OCI-LY7 (cell line): ENCODE measurements at regions not wholly inside any gene's neighbourhood (a gene's known extent, or its start where the extent isn't known, plus 50 kb on each side); places are given as distances from the start of the nearest gene placed in this dataset.

Source experiments
- BruUV-seq: library from RNA; stranded (reverse); fragments of 400-500 nt; replicated peaks from 2 replicates; lab custom pipeline; 2021; lab: Mats Ljungman, UMichigan
- CTCF ChIA-PET: fragments of 300-600 bp; sonication (Branson Sonifier 250); formaldehyde crosslinking; loops from one replicate; lab custom pipeline; 2022; ENCODE audit warnings: antibody characterized with exemption; ENCODE audit not compliant: unreplicated experiment; lab: Charles Lee
- POLR2A ChIA-PET: fragments of 300-600 bp; sonication (Branson Sonifier 250); formaldehyde crosslinking; loops from one replicate; lab custom pipeline; 2022; ENCODE audit warnings: antibody characterized with exemption; lab: Charles Lee
- DNase-seq: peaks from one replicate; pipeline ENCODE4 v3.0.0-alpha.2; 2015; ENCODE audit warnings: low spot score
- H2AFZ ChIP-seq: fragments of 200-600 bp; sonication (generic), shearing (Covaris generic); 2 replicates; pipeline ENCODE4 v1.6.1; 2014; ENCODE audit warnings: mild to moderate bottlenecking, antibody characterized with exemption, low read length, moderate library complexity
- H3K27ac ChIP-seq: fragments of 200-600 bp; sonication (generic); 2 replicates; pipeline ENCODE4 v1.5.1; 2014; ENCODE audit warnings: mixed run types, low read depth, mild to moderate bottlenecking, moderate library complexity, low read length, inconsistent platforms; ENCODE audit not compliant: poor library complexity, severe bottlenecking
- H3K36me3 ChIP-seq: fragments of 200-600 bp; sonication (generic); 2 replicates; pipeline ENCODE4 v1.6.1; 2014; ENCODE audit warnings: mild to moderate bottlenecking, antibody characterized with exemption, low read length, moderate library complexity, mixed read lengths; ENCODE audit not compliant: insufficient read depth
- H3K4me1 ChIP-seq: fragments of 200-600 bp; sonication (generic); 2 replicates; pipeline ENCODE4 v1.5.1; 2014; ENCODE audit warnings: mild to moderate bottlenecking, low read length; ENCODE audit not compliant: insufficient read depth, poor library complexity, severe bottlenecking
- H3K4me2 ChIP-seq: fragments of 200-600 bp; sonication (generic); 2 replicates; pipeline ENCODE4 v1.6.1; 2014; ENCODE audit warnings: mild to moderate bottlenecking, low read length
- H3K4me3 ChIP-seq: fragments of 200-600 bp; sonication (generic); 2 replicates; pipeline ENCODE4 v1.5.1; 2014; ENCODE audit warnings: mild to moderate bottlenecking, low read depth, low read length; ENCODE audit not compliant: poor library complexity, severe bottlenecking
- H3K79me2 ChIP-seq: fragments of 200-600 bp; sonication (generic); 2 replicates; pipeline ENCODE4 v1.6.1; 2016; ENCODE audit warnings: low read depth, mild to moderate bottlenecking, low read length, moderate library complexity, mixed read lengths; ENCODE audit not compliant: insufficient read depth
- H3K9me2 ChIP-seq: fragments of 200-600 bp; sonication (generic); 2 replicates; pipeline ENCODE4 v1.6.1; 2016; ENCODE audit warnings: mild to moderate bottlenecking, low read length, mixed read lengths; ENCODE audit not compliant: insufficient read depth
- H3K9me3 ChIP-seq: fragments of 200-600 bp; sonication (generic); 2 replicates; pipeline ENCODE4 v1.6.1; 2014; ENCODE audit warnings: mild to moderate bottlenecking, mixed run types, low read length, mixed read lengths
- H4K20me1 ChIP-seq: fragments of 200-600 bp; sonication (generic); 2 replicates; pipeline ENCODE4 v1.6.1; 2014; ENCODE audit warnings: mild to moderate bottlenecking, antibody characterized with exemption, low read length, moderate library complexity, mixed read lengths; ENCODE audit not compliant: insufficient read depth
- EZH2phosphoT487 ChIP-seq: fragments of 200-600 bp; sonication (generic); IDR thresholded peaks from 2 replicates; pipeline ENCODE4 v1.6.1; 2018; ENCODE audit warnings: low read depth, borderline replicate concordance, mild to moderate bottlenecking, mixed run types, antibody characterized with exemption, low read length, moderate library complexity, mixed read lengths
- intact Hi-C: fragments of 100-400 bp; cut with micrococcal nuclease; formaldehyde crosslinking; loops from one replicate; pipeline ENCODE4 v1.10.0; 2022; ENCODE audit not compliant: unreplicated experiment
- TF ChIP-seq, protein P1 (sequence below): fragments of 200-600 bp; sonication (generic); conservative IDR thresholded peaks from 2 replicates; pipeline ENCODE4 v1.5.1; 2014; ENCODE audit warnings: mild to moderate bottlenecking, antibody characterized with exemption, low read length, moderate library complexity, mixed read lengths

DNA sequence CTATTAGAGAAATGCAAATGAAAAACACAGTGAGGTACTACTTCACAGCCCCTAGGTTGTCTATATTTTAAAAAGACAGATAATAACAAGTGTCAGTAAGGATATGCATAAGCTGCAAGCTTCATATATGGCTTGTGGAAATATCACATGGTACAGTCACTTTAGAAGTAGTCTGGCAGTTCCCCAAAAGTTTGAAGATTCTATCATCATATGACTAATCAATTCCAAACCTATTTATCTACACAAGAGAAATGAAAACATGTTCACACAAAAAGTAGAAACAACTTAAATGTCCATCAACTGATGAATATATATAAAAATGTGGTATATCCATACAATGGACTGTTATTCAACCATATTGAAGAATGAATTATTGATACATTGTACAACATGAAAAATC lies 185.8 kb upstream of the STK26 start:
- Histone ChIP-seq H3K4me1 (no peaks in the 10 kb centered on the region), H3K27ac (no peak overlapping the region), H3K79me2 (no peaks in the 10 kb centered on the region), H3K9me3 (no peaks in the 10 kb centered on the region), H2AFZ (no peak overlapping the region), H3K36me3 (no peaks in the 10 kb centered on the region), H3K4me2 (no peak overlapping the region), H4K20me1 (no peaks in the 10 kb centered on the region), H3K4me3 (no peak overlapping the region), H3K9me2 (no peaks in the 10 kb centered on the region)
- CTCF ChIA-PET = no interaction called here
- no peak for DNase-seq
- no TSS peak for BruUV-seq
- intact Hi-C loops = no loop called here
- POLR2A ChIA-PET = no interaction called here
- TF ChIP-seq EZH2phosphoT487 = no peak
- TF ChIP-seq, protein P1, sequence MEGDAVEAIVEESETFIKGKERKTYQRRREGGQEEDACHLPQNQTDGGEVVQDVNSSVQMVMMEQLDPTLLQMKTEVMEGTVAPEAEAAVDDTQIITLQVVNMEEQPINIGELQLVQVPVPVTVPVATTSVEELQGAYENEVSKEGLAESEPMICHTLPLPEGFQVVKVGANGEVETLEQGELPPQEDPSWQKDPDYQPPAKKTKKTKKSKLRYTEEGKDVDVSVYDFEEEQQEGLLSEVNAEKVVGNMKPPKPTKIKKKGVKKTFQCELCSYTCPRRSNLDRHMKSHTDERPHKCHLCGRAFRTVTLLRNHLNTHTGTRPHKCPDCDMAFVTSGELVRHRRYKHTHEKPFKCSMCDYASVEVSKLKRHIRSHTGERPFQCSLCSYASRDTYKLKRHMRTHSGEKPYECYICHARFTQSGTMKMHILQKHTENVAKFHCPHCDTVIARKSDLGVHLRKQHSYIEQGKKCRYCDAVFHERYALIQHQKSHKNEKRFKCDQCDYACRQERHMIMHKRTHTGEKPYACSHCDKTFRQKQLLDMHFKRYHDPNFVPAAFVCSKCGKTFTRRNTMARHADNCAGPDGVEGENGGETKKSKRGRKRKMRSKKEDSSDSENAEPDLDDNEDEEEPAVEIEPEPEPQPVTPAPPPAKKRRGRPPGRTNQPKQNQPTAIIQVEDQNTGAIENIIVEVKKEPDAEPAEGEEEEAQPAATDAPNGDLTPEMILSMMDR = no peak

DNA sequence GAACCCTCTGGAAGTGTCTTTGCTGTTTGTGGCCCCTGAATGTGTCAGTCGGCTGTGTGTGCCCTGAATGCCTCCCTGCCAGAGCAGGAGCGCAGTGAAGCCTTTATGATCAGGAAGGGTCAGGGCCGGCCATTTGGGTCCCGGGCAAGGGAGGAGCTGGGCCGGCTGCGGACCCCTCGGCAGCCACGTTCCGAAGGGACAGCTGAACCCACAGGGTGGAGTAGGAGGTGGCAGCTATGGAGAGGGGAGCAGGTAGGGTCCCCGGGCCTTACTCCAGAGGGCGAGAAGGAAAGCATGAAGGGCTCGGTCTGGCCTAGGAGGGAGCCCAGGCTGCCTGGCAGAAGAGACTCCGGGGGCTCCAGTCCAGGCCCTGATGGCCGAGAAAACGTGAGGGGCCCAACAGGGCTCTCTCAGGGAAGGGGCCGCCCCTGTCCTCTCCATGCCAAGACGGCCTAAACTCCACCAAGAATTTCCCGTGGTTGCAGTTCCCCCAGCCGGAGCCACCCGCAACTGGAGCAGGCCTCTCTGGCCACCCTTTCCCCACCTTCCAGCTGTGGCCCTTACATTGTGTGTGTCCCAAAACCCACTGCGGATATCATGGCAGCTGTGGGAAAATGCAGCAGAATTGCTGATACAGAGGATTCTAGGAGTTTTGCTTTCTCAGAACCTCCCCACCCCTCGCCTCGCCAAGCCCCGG lies 182.2 kb upstream of the STK26 start:
- POLR2A ChIA-PET = no interaction called here

More for the DNA sequence above, 182.2 kb upstream of the STK26 start:
- Histone ChIP-seq H2AFZ (no peak overlapping the region), H3K4me2 (no peak overlapping the region), H3K9me3 (no peaks in the 10 kb centered on the region), H3K4me1 (no peaks in the 10 kb centered on the region), H3K4me3 (no peak overlapping the region), H3K36me3 (no peaks in the 10 kb centered on the region), H3K27ac (no peak overlapping the region), H3K9me2 (no peaks in the 10 kb centered on the region), H3K79me2 (no peaks in the 10 kb centered on the region), H4K20me1 (no peaks in the 10 kb centered on the region)
- no TSS peak for BruUV-seq
- intact Hi-C loops = loop anchor here (2.0 to 10.0 kb wide), 4 partner anchors 226 to 774 kb away; partner anchors contain the start of gene RAP2C
- DNase-seq = no peak
- CTCF ChIA-PET = no interaction called here
- TF ChIP-seq, protein P1 = no peak
- no peak for TF ChIP-seq EZH2phosphoT487
